Liver (tissue), 8 donors: ENCODE measurements at regions not wholly inside any gene's neighbourhood (a gene's known extent, or its start where the extent isn't known, plus 50 kb on each side); places are given as distances from the start of the nearest gene placed in this dataset.

ENCODE experiments used
- DNase-seq: peaks from one replicate; pipeline ENCODE4 v3.0.0-alpha.2; 2017; ENCODE audit warnings: low spot score
- H3K27ac ChIP-seq, 2 donors: one replicate each; pipeline ENCODE4 v1.7.0; 2013; ENCODE audit warnings: inconsistent platforms in 2 of 2, low read length in 2 of 2, control low read depth in 1 of 2, low read depth in 1 of 2, mild to moderate bottlenecking in 1 of 2
- H3K27me3 ChIP-seq, 4 donors: one replicate each; pipeline versions ENCODE4 v1.6.1 to v1.7.0; 2013; ENCODE audit warnings: low read length in 3 of 4, inconsistent platforms in 1 of 4, mild to moderate bottlenecking in 1 of 4, moderate library complexity in 1 of 4; ENCODE audit not compliant: control insufficient read depth in 4 of 4, insufficient read depth in 4 of 4
- H3K36me3 ChIP-seq, 4 donors: one replicate each; pipeline versions ENCODE4 v1.6.1 to v1.7.0; 2013; ENCODE audit warnings: low read length in 3 of 4, mild to moderate bottlenecking in 3 of 4, low read depth in 1 of 4, moderate library complexity in 1 of 4; ENCODE audit not compliant: control insufficient read depth in 4 of 4, insufficient read depth in 3 of 4
- H3K4me1 ChIP-seq, 4 donors: one replicate each; pipeline versions ENCODE4 v1.6.1 to v1.7.0; 2013; ENCODE audit warnings: low read length in 3 of 4, mild to moderate bottlenecking in 3 of 4, moderate library complexity in 1 of 4; ENCODE audit not compliant: control insufficient read depth in 4 of 4, insufficient read depth in 4 of 4
- H3K4me3 ChIP-seq, 3 donors: one replicate each; pipeline versions ENCODE4 v1.6.1 to v1.7.0; 2013; ENCODE audit warnings: low read length in 3 of 3, control low read depth in 1 of 3, low read depth in 1 of 3, mild to moderate bottlenecking in 1 of 3
- H3K9ac ChIP-seq, 2 donors: one replicate each; pipeline ENCODE4 v1.7.0; 2013; ENCODE audit warnings: low read length in 2 of 2, mild to moderate bottlenecking in 2 of 2, moderate library complexity in 2 of 2, control low read depth in 1 of 2, low read depth in 1 of 2
- H3K9me3 ChIP-seq, 4 donors: one replicate each; pipeline versions ENCODE4 v1.6.1 to v1.7.0; 2013; ENCODE audit warnings: low read length in 3 of 4; ENCODE audit not compliant: control insufficient read depth in 4 of 4
- ATF3 ChIP-seq: IDR thresholded peaks from 2 replicates; pipeline ENCODE4 v1.6.1; 2016; ENCODE audit warnings: antibody characterized with exemption
- CTCF ChIP-seq: fragments of 150-350 bp; IDR thresholded peaks from 2 replicates; pipeline ENCODE4 v1.5.1; 2017; ENCODE audit warnings: improper control_type of control experiment, low read depth, low read length; ENCODE audit not compliant: missing input control
- EGR1 ChIP-seq, 2 donors: IDR thresholded peaks; 2 replicates each; pipeline ENCODE4 v1.6.1; 2016 to 2018; ENCODE audit warnings: antibody characterized with exemption in 2 of 2, low read depth in 2 of 2
- FOXA1 ChIP-seq: IDR thresholded peaks from 2 replicates; pipeline ENCODE4 v1.6.1; 2016; ENCODE audit warnings: antibody characterized with exemption
- FOXA2 ChIP-seq: IDR thresholded peaks from 2 replicates; pipeline ENCODE4 v1.6.1; 2016; ENCODE audit warnings: antibody characterized with exemption
- GABPA ChIP-seq, 2 donors: IDR thresholded peaks in 1 of 2; conservative IDR thresholded peaks in 1 of 2; 2 replicates each; pipeline ENCODE4 v1.6.1; 2016; ENCODE audit warnings: antibody characterized with exemption in 2 of 2, mild to moderate bottlenecking in 1 of 2, moderate library complexity in 1 of 2
- HNF4A ChIP-seq, 2 donors: conservative IDR thresholded peaks; 2 replicates each; pipeline ENCODE4 v1.6.1; 2016; ENCODE audit warnings: antibody characterized with exemption in 2 of 2, mild to moderate bottlenecking in 2 of 2
- HNF4G ChIP-seq: IDR thresholded peaks from 2 replicates; pipeline ENCODE4 v1.6.1; 2016; ENCODE audit warnings: antibody characterized with exemption
- JUND ChIP-seq, 2 donors: IDR thresholded peaks; 2 replicates each; pipeline ENCODE4 v1.6.1; 2016; ENCODE audit warnings: antibody characterized with exemption in 2 of 2
- MAX ChIP-seq: IDR thresholded peaks from 2 replicates; pipeline ENCODE4 v1.6.1; 2016; ENCODE audit warnings: antibody characterized with exemption
- NR2F2 ChIP-seq: IDR thresholded peaks from 2 replicates; pipeline ENCODE4 v1.6.1; 2016; ENCODE audit warnings: antibody characterized with exemption
- RAD21 ChIP-seq, 2 donors: IDR thresholded peaks; 2 replicates each; pipeline ENCODE4 v1.6.1; 2016; ENCODE audit warnings: antibody characterized with exemption in 2 of 2, mild to moderate bottlenecking in 2 of 2
- REST ChIP-seq: IDR thresholded peaks from 2 replicates; pipeline ENCODE4 v1.6.1; 2016; ENCODE audit warnings: antibody characterized with exemption, mild to moderate bottlenecking
- RXRA ChIP-seq, 2 donors: IDR thresholded peaks; 2 replicates each; pipeline ENCODE4 v1.6.1; 2017 to 2018; ENCODE audit warnings: antibody characterized with exemption in 2 of 2, mild to moderate bottlenecking in 1 of 2
- SP1 ChIP-seq: IDR thresholded peaks from 2 replicates; pipeline ENCODE4 v1.6.1; 2018; ENCODE audit warnings: antibody characterized with exemption, mild to moderate bottlenecking
- TAF1 ChIP-seq: conservative IDR thresholded peaks from 2 replicates; pipeline ENCODE4 v1.6.1; 2016; ENCODE audit warnings: antibody characterized with exemption, mild to moderate bottlenecking
- YY1 ChIP-seq: IDR thresholded peaks from 2 replicates; pipeline ENCODE4 v1.6.1; 2016; ENCODE audit warnings: antibody characterized with exemption, mild to moderate bottlenecking
- ZBTB33 ChIP-seq: IDR thresholded peaks from 2 replicates; pipeline ENCODE4 v1.6.1; 2016; ENCODE audit warnings: antibody characterized with exemption
- WGBS: extraction: QIAGEN DNeasy Blood & Tissue Kit; methylation state at CpG from one replicate; pipeline ENCODE4 v1.1.7; 2013; 5-methylcytosine and 5-hydroxymethylcytosine counted together
- donor health status: healthy.
- donor health status: healthy.
- donor health status: healthy.
- donor health status: healthy.
- donor health status: healthy.

- TF ChIP-seq JUND (IDR thresholded peaks at IDR 0.05) (no peak), ATF3 (no peak), RAD21 (IDR thresholded peaks at IDR 0.05) (no peak), YY1 (no peak), ZBTB33 (no peak), TAF1 (no peak), HNF4A (conservative IDR thresholded peaks at IDR 0.05) (no peak), REST (no peak), MAX (no peak), CTCF (no peak), SP1 (no peak), RXRA (IDR thresholded peaks at IDR 0.05) (no peak), NR2F2 (no peak), FOXA1 (no peak), EGR1 (IDR thresholded peaks at IDR 0.05; ENCODE audit: low read depth in 2 of 2) (no peak), HNF4G (no peak), GABPA (IDR thresholded peaks at IDR 0.05 in 1 of 2, conservative IDR thresholded peaks at IDR 0.05 in 1 of 2) (no peak), FOXA2 (no peak)
- no peak overlapping the region for H3K9ac ChIP-seq
These were observed 165.7 kb upstream of the C1orf21 start for GRCh38 chr1:184221087-184221486.

More at GRCh38 chr1:184221087-184221486, 165.7 kb upstream of the C1orf21 start:
- Histone ChIP-seq H3K27ac (no peak overlapping the region), H3K4me1 (peaks cover 0 to 3% (median 3%) of the 10 kb centered on the region in 4 donors), H3K4me3 (no peak overlapping the region), H3K27me3 (no peaks in the 10 kb centered on the region), H3K9me3 (no peaks in the 10 kb centered on the region), H3K36me3 (no peaks in the 10 kb centered on the region)
- WGBS, result 88% methylated on average over 2 of the region's 2 CpGs
- no peak for DNase-seq
